SU-DHL-6 (cell line): ENCODE measurements at regions not wholly inside any gene's neighbourhood (a gene's known extent, or its start where the extent isn't known, plus 50 kb on each side); places are given as distances from the start of the nearest gene placed in this dataset.

Experiments
- EZH2phosphoT487 ChIP-seq: fragments of 200-600 bp; sonication (generic), shearing (Covaris generic); conservative IDR thresholded peaks from 2 replicates; pipeline ENCODE4 v1.6.1; 2018; ENCODE audit warnings: mild to moderate bottlenecking, antibody characterized with exemption, low read length, moderate library complexity, mixed read lengths
- TF ChIP-seq, protein P1 (sequence below): fragments of 200-600 bp; sonication (generic); IDR thresholded peaks from one replicate; pipeline ENCODE4 v1.5.1; 2017; ENCODE audit warnings: antibody characterized with exemption, mild to moderate bottlenecking, low read length, moderate library complexity; ENCODE audit not compliant: insufficient read depth, poor library complexity, severe bottlenecking

DNA sequence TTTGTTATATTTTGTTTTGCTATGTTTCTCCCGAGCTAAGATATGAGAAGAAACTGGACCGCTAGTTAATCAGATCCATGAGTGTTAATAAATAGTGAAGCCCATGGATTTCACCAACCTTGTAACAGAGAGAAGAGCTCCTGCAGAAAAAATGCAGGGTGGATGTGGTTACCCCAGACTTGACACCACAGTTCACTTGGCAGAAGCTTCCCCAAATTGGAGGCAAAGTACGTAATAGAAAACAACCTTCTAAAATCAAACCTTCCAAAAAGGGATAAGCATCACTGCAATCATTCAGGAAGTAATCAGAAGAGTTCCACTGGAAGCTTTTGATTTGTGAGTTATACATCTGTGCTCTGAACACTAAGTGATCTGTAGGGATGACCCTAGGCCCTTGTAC, 267.5 kb downstream of the ACTL7B start:
- TF ChIP-seq, protein P1, sequence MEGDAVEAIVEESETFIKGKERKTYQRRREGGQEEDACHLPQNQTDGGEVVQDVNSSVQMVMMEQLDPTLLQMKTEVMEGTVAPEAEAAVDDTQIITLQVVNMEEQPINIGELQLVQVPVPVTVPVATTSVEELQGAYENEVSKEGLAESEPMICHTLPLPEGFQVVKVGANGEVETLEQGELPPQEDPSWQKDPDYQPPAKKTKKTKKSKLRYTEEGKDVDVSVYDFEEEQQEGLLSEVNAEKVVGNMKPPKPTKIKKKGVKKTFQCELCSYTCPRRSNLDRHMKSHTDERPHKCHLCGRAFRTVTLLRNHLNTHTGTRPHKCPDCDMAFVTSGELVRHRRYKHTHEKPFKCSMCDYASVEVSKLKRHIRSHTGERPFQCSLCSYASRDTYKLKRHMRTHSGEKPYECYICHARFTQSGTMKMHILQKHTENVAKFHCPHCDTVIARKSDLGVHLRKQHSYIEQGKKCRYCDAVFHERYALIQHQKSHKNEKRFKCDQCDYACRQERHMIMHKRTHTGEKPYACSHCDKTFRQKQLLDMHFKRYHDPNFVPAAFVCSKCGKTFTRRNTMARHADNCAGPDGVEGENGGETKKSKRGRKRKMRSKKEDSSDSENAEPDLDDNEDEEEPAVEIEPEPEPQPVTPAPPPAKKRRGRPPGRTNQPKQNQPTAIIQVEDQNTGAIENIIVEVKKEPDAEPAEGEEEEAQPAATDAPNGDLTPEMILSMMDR = no peak
- no peak for TF ChIP-seq EZH2phosphoT487
